Endothelial cell (in vitro differentiated cells): ENCODE measurements at regions not wholly inside any gene's neighbourhood (a gene's known extent, or its start where the extent isn't known, plus 50 kb on each side); places are given as distances from the start of the nearest gene placed in this dataset.
"Not testable (repeated sequence)": the region's sequence is repeated elsewhere in the genome, so short reads cannot be mapped to it uniquely, and the experiment has no call there.

Source experiments
- DNase-seq: peaks from one replicate; pipeline ENCODE4 v3.0.0; 2021; ENCODE audit warnings: low spot score
- H3K27ac Mint-ChIP-seq: one replicate; pipeline ENCODE4 v1.8.0; 2021; ENCODE audit warnings: mixed read lengths, inconsistent platforms; ENCODE audit not compliant: unreplicated experiment
- H3K27me3 Mint-ChIP-seq: one replicate; pipeline ENCODE4 v1.8.0; 2021; ENCODE audit warnings: mild to moderate bottlenecking, moderate library complexity, mixed read lengths, inconsistent platforms; ENCODE audit not compliant: unreplicated experiment
- H3K36me3 Mint-ChIP-seq: one replicate; pipeline ENCODE4 v1.8.0; 2021; ENCODE audit warnings: mild to moderate bottlenecking, low read depth, mixed read lengths, inconsistent platforms; ENCODE audit not compliant: unreplicated experiment
- H3K4me1 Mint-ChIP-seq: one replicate; pipeline ENCODE4 v1.8.0; 2021; ENCODE audit warnings: mild to moderate bottlenecking, mixed read lengths, inconsistent platforms; ENCODE audit not compliant: unreplicated experiment
- H3K4me3 Mint-ChIP-seq: one replicate; pipeline ENCODE4 v1.8.0; 2021; ENCODE audit warnings: mild to moderate bottlenecking, mixed read lengths, inconsistent platforms; ENCODE audit not compliant: unreplicated experiment
- H3K9me3 Mint-ChIP-seq: one replicate; pipeline ENCODE4 v1.8.0; 2021; ENCODE audit warnings: mixed read lengths, inconsistent platforms; ENCODE audit not compliant: unreplicated experiment
- TF ChIP-seq, protein P1 (sequence below): fragments of 200-600 bp; sonication (generic); IDR thresholded peaks from one replicate; pipeline ENCODE4 v1.5.0; 2021; ENCODE audit warnings: antibody characterized with exemption; ENCODE audit not compliant: unreplicated experiment

DNA sequence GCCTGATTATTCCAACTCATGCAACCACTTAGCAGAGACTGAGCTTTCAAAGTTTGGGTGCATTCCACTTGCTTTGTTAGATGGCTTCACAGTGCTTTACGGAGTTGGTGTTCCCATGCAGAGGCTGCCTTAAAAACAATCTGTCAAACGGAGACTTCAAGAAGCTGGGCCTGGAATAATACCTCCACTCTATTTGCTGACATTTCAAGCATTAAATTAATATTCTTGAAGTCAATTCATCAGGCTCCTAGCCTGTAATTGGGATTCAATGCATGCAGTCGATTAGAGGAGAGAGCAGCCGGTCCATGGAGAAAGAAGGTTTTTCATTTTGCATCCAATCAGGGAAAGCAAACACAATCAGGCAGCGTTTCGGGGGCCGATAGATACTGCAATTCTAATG, 314.7 kb upstream of the PRKX start:
- Mint-ChIP-seq H3K4me1 (no peaks in the 10 kb centered on the region), H3K27me3 (no peaks in the 10 kb centered on the region), H3K4me3 (no peak overlapping the region), H3K9me3 (no peaks in the 10 kb centered on the region), H3K27ac (no peak overlapping the region), H3K36me3 (no peaks in the 10 kb centered on the region)
- DNase-seq: no peak
- TF ChIP-seq, protein P1, sequence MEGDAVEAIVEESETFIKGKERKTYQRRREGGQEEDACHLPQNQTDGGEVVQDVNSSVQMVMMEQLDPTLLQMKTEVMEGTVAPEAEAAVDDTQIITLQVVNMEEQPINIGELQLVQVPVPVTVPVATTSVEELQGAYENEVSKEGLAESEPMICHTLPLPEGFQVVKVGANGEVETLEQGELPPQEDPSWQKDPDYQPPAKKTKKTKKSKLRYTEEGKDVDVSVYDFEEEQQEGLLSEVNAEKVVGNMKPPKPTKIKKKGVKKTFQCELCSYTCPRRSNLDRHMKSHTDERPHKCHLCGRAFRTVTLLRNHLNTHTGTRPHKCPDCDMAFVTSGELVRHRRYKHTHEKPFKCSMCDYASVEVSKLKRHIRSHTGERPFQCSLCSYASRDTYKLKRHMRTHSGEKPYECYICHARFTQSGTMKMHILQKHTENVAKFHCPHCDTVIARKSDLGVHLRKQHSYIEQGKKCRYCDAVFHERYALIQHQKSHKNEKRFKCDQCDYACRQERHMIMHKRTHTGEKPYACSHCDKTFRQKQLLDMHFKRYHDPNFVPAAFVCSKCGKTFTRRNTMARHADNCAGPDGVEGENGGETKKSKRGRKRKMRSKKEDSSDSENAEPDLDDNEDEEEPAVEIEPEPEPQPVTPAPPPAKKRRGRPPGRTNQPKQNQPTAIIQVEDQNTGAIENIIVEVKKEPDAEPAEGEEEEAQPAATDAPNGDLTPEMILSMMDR: no peak

DNA sequence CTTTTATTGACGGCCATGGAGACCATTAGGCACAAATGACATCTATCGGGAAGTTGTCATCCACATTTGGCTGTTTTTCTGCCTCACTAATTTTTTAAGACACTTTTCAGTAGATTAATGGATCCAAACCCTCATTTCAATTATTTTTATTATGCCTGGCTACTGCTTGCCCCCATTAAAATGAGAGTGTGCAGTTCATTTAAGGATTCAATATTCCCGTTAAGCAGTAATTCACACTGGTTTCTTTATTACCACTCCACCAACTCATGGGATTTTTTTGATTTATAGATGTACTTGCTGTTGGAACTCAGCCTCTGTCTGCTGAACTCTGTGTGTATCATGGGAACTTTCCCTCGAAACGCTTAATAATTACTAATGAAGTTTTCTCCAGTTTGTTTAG, 291.8 kb upstream of the PRKX start:
- TF ChIP-seq, protein P1: no peak
- H3K36me3 Mint-ChIP-seq: no peaks in the 10 kb centered on the region
- no peak overlapping the region for H3K27ac Mint-ChIP-seq
- peaks cover 1% of the 10 kb centered on the region for H3K27me3 Mint-ChIP-seq
- H3K4me3 Mint-ChIP-seq: no peak overlapping the region
- H3K9me3 Mint-ChIP-seq: no peaks in the 10 kb centered on the region
- no peak for DNase-seq
- no peaks in the 10 kb centered on the region for H3K4me1 Mint-ChIP-seq

DNA sequence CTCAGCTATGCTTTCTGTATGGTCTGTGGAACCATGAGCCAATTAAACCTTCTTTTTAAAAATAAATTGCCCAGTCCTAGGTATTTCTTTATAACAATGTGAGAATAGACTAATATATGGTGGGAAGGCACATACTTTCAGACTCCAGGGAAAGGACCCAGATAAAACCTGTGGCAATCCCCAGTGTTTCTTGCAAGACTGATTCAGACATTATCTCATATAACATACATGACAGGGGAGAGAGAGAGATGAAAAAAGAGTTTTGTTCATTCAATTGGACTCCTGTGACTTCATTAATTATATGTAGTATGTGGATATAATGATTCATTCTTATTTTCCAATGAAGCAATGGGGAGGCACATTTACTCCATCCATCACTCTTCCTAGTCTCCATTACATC, 291.4 kb upstream of the PRKX start:
- Mint-ChIP-seq H3K27me3 (peaks cover 1% of the 10 kb centered on the region), H3K9me3 (no peaks in the 10 kb centered on the region), H3K36me3 (no peaks in the 10 kb centered on the region), H3K4me3 (no peak overlapping the region), H3K27ac (no peak overlapping the region), H3K4me1 (no peaks in the 10 kb centered on the region)
- DNase-seq: no peak
- TF ChIP-seq, protein P1: no peak

DNA sequence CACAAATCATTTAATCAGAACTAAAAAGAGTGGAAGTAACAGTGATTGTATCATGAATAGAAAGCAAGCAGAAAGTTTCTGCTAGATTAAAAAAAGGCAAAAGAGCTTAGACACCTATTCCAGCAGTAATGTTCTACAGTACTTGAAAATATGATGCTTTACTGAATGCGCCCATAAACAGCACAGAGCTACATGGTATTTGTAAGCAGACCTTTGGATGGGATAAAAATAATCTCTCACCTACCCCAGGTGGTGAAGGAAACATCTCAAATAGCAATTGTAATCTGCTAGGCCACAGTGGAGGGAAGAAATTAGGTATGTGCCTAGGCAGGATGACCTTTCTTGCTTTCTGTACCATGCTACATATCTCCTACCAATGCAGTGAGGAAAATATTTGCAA, 280.9 kb upstream of the PRKX start:
- H3K9me3 Mint-ChIP-seq: no peaks in the 10 kb centered on the region
- H3K27ac Mint-ChIP-seq: no peak overlapping the region
- no peak for DNase-seq
- H3K27me3 Mint-ChIP-seq: no peaks in the 10 kb centered on the region
- H3K36me3 Mint-ChIP-seq: no peaks in the 10 kb centered on the region
- H3K4me1 Mint-ChIP-seq: no peaks in the 10 kb centered on the region
- TF ChIP-seq, protein P1: no peak
- no peak overlapping the region for H3K4me3 Mint-ChIP-seq

DNA sequence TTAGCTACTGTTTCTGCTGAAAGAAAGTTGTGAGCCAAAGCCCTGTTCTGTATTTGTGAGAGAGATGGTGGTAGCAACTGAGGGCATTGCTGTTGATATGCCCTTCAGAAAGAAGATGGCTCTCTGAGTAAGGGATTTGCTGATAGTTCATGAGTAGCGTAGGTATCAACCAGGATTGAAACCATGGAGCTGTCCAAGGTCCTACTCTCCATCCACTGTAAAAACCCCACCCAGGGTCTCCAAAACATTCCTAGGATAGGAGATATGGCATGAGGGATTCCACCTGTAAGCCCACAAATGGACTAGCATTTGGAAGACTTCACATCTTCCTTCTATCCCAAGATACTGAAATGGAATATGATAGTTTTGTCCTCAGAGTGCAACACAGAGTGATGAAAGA, 277.1 kb upstream of the PRKX start:
- no peak overlapping the region for H3K4me3 Mint-ChIP-seq
- H3K36me3 Mint-ChIP-seq: no peaks in the 10 kb centered on the region
- no peak overlapping the region for H3K27ac Mint-ChIP-seq
- TF ChIP-seq, protein P1: no peak
- no peaks in the 10 kb centered on the region for H3K27me3 Mint-ChIP-seq
- no peaks in the 10 kb centered on the region for H3K4me1 Mint-ChIP-seq
- no peak for DNase-seq
- no peaks in the 10 kb centered on the region for H3K9me3 Mint-ChIP-seq

DNA sequence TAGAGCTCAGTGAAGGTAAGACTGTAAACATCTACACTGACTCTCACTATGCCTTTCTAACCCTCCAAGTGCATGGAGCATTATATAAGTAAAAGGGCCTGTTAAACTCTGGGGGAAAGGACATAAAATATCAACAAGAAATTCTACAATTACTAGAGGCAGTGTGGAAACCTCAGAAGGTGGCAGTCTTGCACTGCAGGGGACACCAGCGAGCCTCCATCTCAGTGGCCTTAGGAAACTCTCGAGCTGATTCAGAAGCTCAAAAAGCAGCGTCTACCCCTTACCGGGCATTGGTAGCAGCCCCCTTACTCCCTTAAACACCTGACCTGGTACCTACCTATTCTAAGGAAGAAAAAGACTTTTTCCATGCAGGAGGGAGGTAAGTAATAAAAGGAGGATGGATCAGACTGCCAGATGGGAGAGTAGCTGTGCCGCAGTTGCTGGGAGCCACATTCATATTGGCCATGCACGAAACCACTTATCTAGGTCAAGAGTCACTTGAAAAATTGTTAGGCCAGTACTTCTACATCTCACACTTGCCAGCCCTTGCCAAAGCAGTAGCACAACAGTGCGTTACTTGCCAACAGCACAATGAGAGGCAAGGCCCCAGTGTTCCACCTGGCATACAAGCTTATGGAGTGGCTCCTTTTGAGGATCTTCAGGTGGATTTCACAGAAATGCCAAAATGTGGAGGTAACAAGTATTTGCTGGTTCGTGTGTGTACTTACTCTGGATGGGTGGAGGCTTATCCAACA, 258.8 kb upstream of the PRKX start:
- not testable (repeated sequence) for DNase-seq, H3K27me3 Mint-ChIP-seq, H3K4me3 Mint-ChIP-seq

More for the DNA sequence above, 258.8 kb upstream of the PRKX start:
- not testable (repeated sequence) for H3K9me3 Mint-ChIP-seq, H3K36me3 Mint-ChIP-seq, H3K27ac Mint-ChIP-seq, H3K4me1 Mint-ChIP-seq
